Ovary (tissue), 3 donors: ENCODE measurements at regions not wholly inside any gene's neighbourhood (a gene's known extent, or its start where the extent isn't known, plus 50 kb on each side); places are given as distances from the start of the nearest gene placed in this dataset.

Experiments
- EP300 ChIP-seq: sonication (generic); formaldehyde crosslinking; IDR thresholded peaks from one replicate; pipeline ENCODE4 v1.6.1; 2017; ENCODE audit warnings: antibody characterized with exemption
- POLR2A ChIP-seq: fragments of 450-650 bp; IDR thresholded peaks from one replicate; pipeline ENCODE4 v1.6.1; 2017; ENCODE audit warnings: antibody characterized with exemption, mild to moderate bottlenecking, moderate library complexity
- TF ChIP-seq, protein P1 (sequence below), 3 donors: fragments of 450-650 bp in 2 of 3; fragments of 200-600 bp in 1 of 3; IDR thresholded peaks; one replicate each; pipeline versions ENCODE4 v1.5.1 to v1.8.0; 2016 to 2022; ENCODE audit warnings: antibody characterized with exemption in 3 of 3, mild to moderate bottlenecking in 1 of 3
- donor health status: DM: no; HTN: no; CAD: no.

DNA sequence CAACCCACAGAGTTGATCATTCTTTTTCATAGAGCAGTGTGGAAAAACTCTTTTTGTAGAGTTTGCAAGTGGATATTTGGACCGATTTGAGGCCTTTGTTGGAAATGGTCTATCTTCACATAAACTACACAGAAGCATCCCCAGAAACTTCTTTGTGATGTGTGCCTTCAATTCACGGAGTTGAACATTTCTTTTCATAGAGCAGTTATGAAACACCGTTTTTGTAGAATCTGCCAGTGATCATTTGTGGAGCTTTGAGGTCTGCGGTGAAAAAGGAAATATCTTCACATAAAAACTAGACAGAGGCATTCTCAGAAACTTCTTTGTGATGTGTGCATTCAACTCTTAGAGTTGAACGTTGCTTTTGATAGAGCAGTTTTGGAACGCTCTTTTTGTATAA, 618.4 kb upstream of the ZNF337 start:
- TF ChIP-seq, protein P1, sequence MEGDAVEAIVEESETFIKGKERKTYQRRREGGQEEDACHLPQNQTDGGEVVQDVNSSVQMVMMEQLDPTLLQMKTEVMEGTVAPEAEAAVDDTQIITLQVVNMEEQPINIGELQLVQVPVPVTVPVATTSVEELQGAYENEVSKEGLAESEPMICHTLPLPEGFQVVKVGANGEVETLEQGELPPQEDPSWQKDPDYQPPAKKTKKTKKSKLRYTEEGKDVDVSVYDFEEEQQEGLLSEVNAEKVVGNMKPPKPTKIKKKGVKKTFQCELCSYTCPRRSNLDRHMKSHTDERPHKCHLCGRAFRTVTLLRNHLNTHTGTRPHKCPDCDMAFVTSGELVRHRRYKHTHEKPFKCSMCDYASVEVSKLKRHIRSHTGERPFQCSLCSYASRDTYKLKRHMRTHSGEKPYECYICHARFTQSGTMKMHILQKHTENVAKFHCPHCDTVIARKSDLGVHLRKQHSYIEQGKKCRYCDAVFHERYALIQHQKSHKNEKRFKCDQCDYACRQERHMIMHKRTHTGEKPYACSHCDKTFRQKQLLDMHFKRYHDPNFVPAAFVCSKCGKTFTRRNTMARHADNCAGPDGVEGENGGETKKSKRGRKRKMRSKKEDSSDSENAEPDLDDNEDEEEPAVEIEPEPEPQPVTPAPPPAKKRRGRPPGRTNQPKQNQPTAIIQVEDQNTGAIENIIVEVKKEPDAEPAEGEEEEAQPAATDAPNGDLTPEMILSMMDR (IDR thresholded peaks at IDR 0.05), result no peak
- no peak for TF ChIP-seq EP300
- TF ChIP-seq POLR2A, result no peak
